ENCODE measurements at regions not wholly inside any gene's neighbourhood (a gene's known extent, or its start where the extent isn't known, plus 50 kb on each side); places are given as distances from the start of the nearest gene placed in this dataset.
A peak's percentile ranks its signal among the peaks of the same experiment; 100 is the strongest.
"Not testable (repeated sequence)": the region's sequence is repeated elsewhere in the genome, so short reads cannot be mapped to it uniquely, and the experiment has no call there.

GRCh38 chr12:76971216-76971879 is 92.5 kb upstream of the CSRP2 start:
- Mint-ChIP-seq H3K4me3 (peak overlapping the region; percentile 28 to 68 (median 60)), H3K4me1 (peaks cover 2 to 22% (median 14%) of the 10 kb centered on the region in 4 donors), H3K27ac (peak overlapping the region; percentile 0 to 79 (median 26))
- H3K36me3 Mint-ChIP-seq, H3K27me3 Mint-ChIP-seq, H3K9me3 Mint-ChIP-seq, POLR2A ChIA-PET, ATAC-seq: not testable (repeated sequence)
- DNase-seq, result peak in 2 of 10 donors; percentile 13 to 21

GRCh38 chr12:76967181-76967885 is 88.5 kb upstream of the CSRP2 start:
- Mint-ChIP-seq H3K27ac (no peak overlapping the region), H3K27me3 (peaks cover 0 to 7% (median 0%) of the 10 kb centered on the region in 5 donors), H3K4me3 (no peak overlapping the region), H3K9me3 (peaks cover 0 to 6% (median 3%) of the 10 kb centered on the region in 9 donors), H3K36me3 (peaks cover 0 to 5% (median 0%) of the 10 kb centered on the region in 3 donors), H3K4me1 (peaks cover 2 to 20% (median 11%) of the 10 kb centered on the region in 4 donors)
- DNase-seq, result no peak
- POLR2A ChIA-PET, result no interaction called here
- no peak for ATAC-seq

GRCh38 chr12:76964784-76965571 is 86.2 kb upstream of the CSRP2 start:
- Mint-ChIP-seq H3K27ac (no peak overlapping the region), H3K9me3 (peaks cover 0 to 6% (median 3%) of the 10 kb centered on the region in 9 donors), H3K36me3 (peaks cover 0 to 5% (median 0%) of the 10 kb centered on the region in 3 donors), H3K4me3 (no peak overlapping the region), H3K27me3 (peaks cover 0 to 9% (median 0%) of the 10 kb centered on the region in 5 donors), H3K4me1 (peaks cover 0 to 2% (median 0%) of the 10 kb centered on the region in 4 donors)
- ATAC-seq, result no peak
- no peak for DNase-seq
- POLR2A ChIA-PET, result no interaction called here

- Mint-ChIP-seq H3K9me3 (no peaks in the 10 kb centered on the region), H3K36me3 (no peaks in the 10 kb centered on the region), H3K27me3 (peaks cover 0 to 9% (median 0%) of the 10 kb centered on the region in 5 donors), H3K27ac (no peak overlapping the region), H3K4me1 (peaks cover 0 to 2% (median 0%) of the 10 kb centered on the region in 4 donors), H3K4me3 (no peak overlapping the region)
- ATAC-seq (no peak), DNase-seq (no peak)
- POLR2A ChIA-PET, result no interaction called here
Observed at GRCh38 chr12:76962099-76962498, 83.3 kb upstream of the CSRP2 start.

- ATAC-seq, result no peak
- peaks cover 0 to 6% (median 5%) of the 10 kb centered on the region in 5 donors for H3K27me3 Mint-ChIP-seq
Observed at GRCh38 chr12:76957301-76957700, 78.5 kb upstream of the CSRP2 start.

GRCh38 chr12:76952995-76953394 is 74.2 kb upstream of the CSRP2 start:
- H3K27me3 Mint-ChIP-seq, result peaks cover 7 to 16% (median 11%) of the 10 kb centered on the region in 5 donors
- H3K36me3 Mint-ChIP-seq, result no peaks in the 10 kb centered on the region
- ATAC-seq (no peak), DNase-seq (no peak)
- H3K27ac Mint-ChIP-seq, result no peak overlapping the region
- peaks cover 0 to 3% (median 0%) of the 10 kb centered on the region in 4 donors for H3K4me1 Mint-ChIP-seq
- POLR2A ChIA-PET, result no interaction called here
- H3K9me3 Mint-ChIP-seq, result no peaks in the 10 kb centered on the region
- no peak overlapping the region for H3K4me3 Mint-ChIP-seq

More at GRCh38 chr12:76957301-76957700, 78.5 kb upstream of the CSRP2 start:
- H3K9me3 Mint-ChIP-seq, result no peaks in the 10 kb centered on the region
- H3K4me3 Mint-ChIP-seq, result no peak overlapping the region
- no peak for DNase-seq
- peaks cover 0 to 1% (median 0%) of the 10 kb centered on the region in 4 donors for H3K4me1 Mint-ChIP-seq
- H3K36me3 Mint-ChIP-seq, result no peaks in the 10 kb centered on the region
- no peak overlapping the region for H3K27ac Mint-ChIP-seq
- POLR2A ChIA-PET, result no interaction called here

GRCh38 chr12:76948879-76949278 is 70.1 kb upstream of the CSRP2 start:
- no peak overlapping the region for H3K27ac Mint-ChIP-seq
- H3K36me3 Mint-ChIP-seq, result no peaks in the 10 kb centered on the region

GRCh38 chr12:76947304-76947703 is 68.5 kb upstream of the CSRP2 start:
- no peak for DNase-seq
- no peak for ATAC-seq
- POLR2A ChIA-PET, result no interaction called here
- Mint-ChIP-seq H3K27me3 (peaks cover 3 to 16% (median 8%) of the 10 kb centered on the region in 5 donors), H3K4me3 (no peak overlapping the region), H3K4me1 (peaks cover 0 to 5% (median 0%) of the 10 kb centered on the region in 4 donors), H3K27ac (no peak overlapping the region), H3K36me3 (no peaks in the 10 kb centered on the region), H3K9me3 (no peaks in the 10 kb centered on the region)

More at GRCh38 chr12:76948879-76949278, 70.1 kb upstream of the CSRP2 start:
- DNase-seq (no peak), ATAC-seq (no peak)
- POLR2A ChIA-PET, result no interaction called here
- H3K4me1 Mint-ChIP-seq, result peaks cover 0 to 5% (median 0%) of the 10 kb centered on the region in 4 donors
- no peaks in the 10 kb centered on the region for H3K9me3 Mint-ChIP-seq
- H3K27me3 Mint-ChIP-seq, result peaks cover 6 to 16% (median 11%) of the 10 kb centered on the region in 5 donors
- H3K4me3 Mint-ChIP-seq, result no peak overlapping the region

- POLR2A ChIA-PET, result no interaction called here
- ATAC-seq, result no peak
- DNase-seq, result no peak
- H3K4me1 Mint-ChIP-seq, result peaks cover 0 to 5% (median 0%) of the 10 kb centered on the region in 4 donors
- H3K27ac Mint-ChIP-seq, result no peak overlapping the region
- H3K27me3 Mint-ChIP-seq, result peaks cover 0 to 12% (median 2%) of the 10 kb centered on the region in 5 donors
- no peak overlapping the region for H3K4me3 Mint-ChIP-seq
- H3K9me3 Mint-ChIP-seq, result no peaks in the 10 kb centered on the region
- no peaks in the 10 kb centered on the region for H3K36me3 Mint-ChIP-seq
Observed at GRCh38 chr12:76946446-76946845, 67.6 kb upstream of the CSRP2 start.

- ATAC-seq (no peak), DNase-seq (no peak)
- H3K36me3 Mint-ChIP-seq, result no peaks in the 10 kb centered on the region
- H3K4me1 Mint-ChIP-seq, result peaks cover 0 to 5% (median 0%) of the 10 kb centered on the region in 4 donors
- H3K27me3 Mint-ChIP-seq, result peaks cover 0 to 9% (median 2%) of the 10 kb centered on the region in 5 donors
- POLR2A ChIA-PET, result no interaction called here
- H3K9me3 Mint-ChIP-seq, result no peaks in the 10 kb centered on the region
- H3K27ac Mint-ChIP-seq, result no peak overlapping the region
- no peak overlapping the region for H3K4me3 Mint-ChIP-seq
Observed at GRCh38 chr12:76945867-76946266, 67.0 kb upstream of the CSRP2 start.

GRCh38 chr12:76944892-76945291 is 66.1 kb upstream of the CSRP2 start:
- Mint-ChIP-seq H3K36me3 (no peaks in the 10 kb centered on the region), H3K27me3 (peaks cover 0 to 4% (median 0%) of the 10 kb centered on the region in 5 donors), H3K4me3 (no peak overlapping the region), H3K27ac (no peak overlapping the region), H3K9me3 (no peaks in the 10 kb centered on the region), H3K4me1 (peaks cover 0 to 3% (median 0%) of the 10 kb centered on the region in 4 donors)
- ATAC-seq (no peak), DNase-seq (no peak)
- POLR2A ChIA-PET, result no interaction called here

GRCh38 chr12:76943008-76943407 is 64.2 kb upstream of the CSRP2 start:
- Mint-ChIP-seq H3K9me3 (no peaks in the 10 kb centered on the region), H3K36me3 (no peaks in the 10 kb centered on the region), H3K4me3 (no peak overlapping the region), H3K27ac (no peak overlapping the region), H3K4me1 (peaks cover 0 to 3% (median 0%) of the 10 kb centered on the region in 4 donors), H3K27me3 (peaks cover 0 to 4% (median 0%) of the 10 kb centered on the region in 5 donors)
- DNase-seq (no peak), ATAC-seq (no peak)
- POLR2A ChIA-PET, result no interaction called here

GRCh38 chr12:76942267-76942666 is 63.4 kb upstream of the CSRP2 start:
- Mint-ChIP-seq H3K36me3 (no peaks in the 10 kb centered on the region), H3K27ac (no peak overlapping the region), H3K4me3 (no peak overlapping the region), H3K27me3 (peaks cover 0 to 2% (median 0%) of the 10 kb centered on the region in 5 donors), H3K4me1 (peaks cover 0 to under 1% (median 0%) of the 10 kb centered on the region in 4 donors), H3K9me3 (no peaks in the 10 kb centered on the region)
- POLR2A ChIA-PET, result no interaction called here
- DNase-seq (no peak), ATAC-seq (no peak)
